ENCODE measurements at regions not wholly inside any gene's neighbourhood (a gene's known extent, or its start where the extent isn't known, plus 50 kb on each side); places are given as distances from the start of the nearest gene placed in this dataset.

DNA sequence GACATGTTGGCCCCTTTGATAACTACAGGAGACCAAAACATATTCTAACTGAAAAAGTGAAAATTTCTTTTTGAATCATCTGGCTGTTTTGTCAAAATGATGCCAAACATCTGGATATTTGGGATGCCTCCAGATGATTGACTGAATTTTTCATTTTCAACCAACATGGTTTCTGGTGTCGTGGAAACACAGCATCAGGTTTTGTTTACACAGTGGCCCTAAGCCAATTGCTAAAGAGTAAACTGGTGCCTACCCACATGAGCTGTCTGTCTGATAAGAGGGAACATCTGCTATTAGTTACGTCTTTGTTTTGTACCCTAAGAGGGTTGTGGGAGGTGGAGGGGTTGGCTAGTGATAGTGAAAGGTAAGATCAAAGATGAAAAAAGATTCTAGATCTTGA, 204.8 kb downstream of the KCNK2 start:
- Histone ChIP-seq H3K79me1 (ENCODE audit: low read depth, low read length) (no peaks in the 10 kb centered on the region), H3K9ac (ENCODE audit: low read depth, low read length, poor library complexity) (no peak overlapping the region), H2BK5ac (ENCODE audit: low read length) (no peak overlapping the region), H2AK5ac (ENCODE audit: low read depth, low read length) (no peak overlapping the region), H2BK12ac (ENCODE audit: low read length) (no peak overlapping the region), H2BK120ac (ENCODE audit: low read depth, low read length) (no peak overlapping the region), H3K27ac (replicated peaks; ENCODE audit: low read length) (no peak overlapping the region), H3K4me2 (ENCODE audit: insufficient read depth, low read length, poor library complexity, severe bottlenecking) (no peak overlapping the region), H2AFZ (ENCODE audit: low read length) (no peak overlapping the region), H4K8ac (ENCODE audit: low read depth, low read length) (no peak overlapping the region), H4K91ac (ENCODE audit: low read depth, low read length, poor library complexity) (no peak overlapping the region), H2BK15ac (ENCODE audit: low read length) (no peak overlapping the region), H3K4ac (ENCODE audit: low read length) (no peak overlapping the region), H3K36me3 (replicated peaks in 1 of 2; ENCODE audit: control insufficient read depth in 2 of 2, insufficient read depth in 2 of 2, low read length in 2 of 2) (no peaks in the 10 kb centered on the region), H3K4me3 (ENCODE audit: low read length in 2 of 2) (no peak overlapping the region), H3K14ac (ENCODE audit: low read length) (no peak overlapping the region), H3K4me1 (ENCODE audit: control insufficient read depth in 2 of 2, insufficient read depth in 1 of 2, low read depth in 1 of 2, low read length in 2 of 2) (no peaks in the 10 kb centered on the region), H3K23ac (ENCODE audit: low read depth, low read length, poor library complexity) (no peak overlapping the region), H3K18ac (ENCODE audit: low read length) (no peak overlapping the region), H3K9me3 (replicated peaks in 1 of 2; ENCODE audit: control insufficient read depth in 2 of 2, insufficient read depth in 1 of 2, low read depth in 1 of 2, low read length in 2 of 2) (no peaks in the 10 kb centered on the region), H3K27me3 (ENCODE audit: control insufficient read depth in 3 of 3, insufficient read depth in 3 of 3, low read depth in 1 of 3, low read length in 3 of 3) (no peaks in the 10 kb centered on the region)
- no peak for DNase-seq (ENCODE audit: low spot score)
- no CpG with 5 or more reads among the region's 2 CpGs for WGBS, 2 donors (ENCODE audit: extremely low coverage in 2 of 2, insufficient read length in 2 of 2, insufficient replicate concordance in 1 of 2)

DNA sequence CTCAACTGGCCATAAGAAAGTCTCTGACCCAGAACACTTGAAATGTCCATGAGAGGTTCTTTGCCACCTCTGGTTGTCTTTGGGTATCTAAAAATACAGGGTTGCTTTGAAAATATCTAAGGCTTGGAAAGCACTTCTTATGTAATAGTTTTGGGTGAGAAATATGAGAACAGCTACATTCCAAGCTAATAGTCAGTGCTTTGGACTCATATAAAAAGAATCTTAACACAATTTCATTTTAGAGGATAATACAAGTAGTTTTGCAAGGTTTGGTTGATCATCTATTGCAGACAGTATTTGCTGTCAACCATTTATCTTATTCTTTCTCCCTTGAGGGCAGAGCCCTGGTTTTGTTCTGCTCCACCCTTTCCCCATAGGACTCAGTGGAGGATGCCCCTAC, 207.5 kb downstream of the KCNK2 start:
- Histone ChIP-seq H2BK15ac (ENCODE audit: low read length) (no peak overlapping the region), H3K4me2 (ENCODE audit: insufficient read depth, low read length, poor library complexity, severe bottlenecking) (no peak overlapping the region), H2BK12ac (ENCODE audit: low read length) (no peak overlapping the region), H3K4me3 (ENCODE audit: low read length in 2 of 2) (no peak overlapping the region), H2BK5ac (ENCODE audit: low read length) (no peak overlapping the region), H2AK5ac (ENCODE audit: low read depth, low read length) (no peak overlapping the region), H3K4me1 (ENCODE audit: control insufficient read depth in 2 of 2, insufficient read depth in 1 of 2, low read depth in 1 of 2, low read length in 2 of 2) (no peaks in the 10 kb centered on the region), H3K27me3 (ENCODE audit: control insufficient read depth in 3 of 3, insufficient read depth in 3 of 3, low read depth in 1 of 3, low read length in 3 of 3) (no peaks in the 10 kb centered on the region), H3K9ac (ENCODE audit: low read depth, low read length, poor library complexity) (no peak overlapping the region), H3K36me3 (replicated peaks in 1 of 2; ENCODE audit: control insufficient read depth in 2 of 2, insufficient read depth in 2 of 2, low read length in 2 of 2) (no peaks in the 10 kb centered on the region), H3K79me1 (ENCODE audit: low read depth, low read length) (no peaks in the 10 kb centered on the region), H4K91ac (ENCODE audit: low read depth, low read length, poor library complexity) (no peak overlapping the region), H2BK120ac (ENCODE audit: low read depth, low read length) (no peak overlapping the region), H3K23ac (ENCODE audit: low read depth, low read length, poor library complexity) (no peak overlapping the region), H3K9me3 (replicated peaks in 1 of 2; ENCODE audit: control insufficient read depth in 2 of 2, insufficient read depth in 1 of 2, low read depth in 1 of 2, low read length in 2 of 2) (peaks cover 0 to 5% of the 10 kb centered on the region in 2 donors), H2AFZ (ENCODE audit: low read length) (no peak overlapping the region), H3K14ac (ENCODE audit: low read length) (no peak overlapping the region), H3K4ac (ENCODE audit: low read length) (no peak overlapping the region), H3K27ac (replicated peaks; ENCODE audit: low read length) (no peak overlapping the region), H4K8ac (ENCODE audit: low read depth, low read length) (no peak overlapping the region), H3K18ac (ENCODE audit: low read length) (no peak overlapping the region)
- no peak for DNase-seq (ENCODE audit: low spot score)

DNA sequence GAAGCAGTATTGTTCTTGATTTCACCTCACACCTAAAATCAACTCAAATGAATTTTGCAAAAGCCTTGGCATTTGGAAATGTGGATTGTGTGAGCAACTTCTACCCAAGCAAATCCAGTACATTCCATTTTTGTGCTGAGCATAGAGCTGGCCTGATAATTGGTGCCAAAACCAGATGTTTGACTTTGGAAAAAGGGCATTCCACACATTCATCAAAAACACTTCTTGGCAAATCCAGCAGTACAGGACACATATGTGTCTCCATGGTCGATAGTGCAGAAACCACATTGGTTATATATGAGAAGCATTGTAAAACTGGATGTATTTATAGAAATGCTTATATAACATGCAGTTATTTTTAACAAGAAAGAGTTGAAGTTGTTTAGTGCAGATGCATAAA, 210.4 kb downstream of the KCNK2 start:
- no CpG with 5 or more reads among the region's 1 CpG for WGBS, 2 donors (ENCODE audit: extremely low coverage in 2 of 2, insufficient read length in 2 of 2, insufficient replicate concordance in 1 of 2)
- Histone ChIP-seq H2BK5ac (ENCODE audit: low read length) (no peak overlapping the region), H2BK120ac (ENCODE audit: low read depth, low read length) (no peak overlapping the region), H3K4me1 (ENCODE audit: control insufficient read depth in 2 of 2, insufficient read depth in 1 of 2, low read depth in 1 of 2, low read length in 2 of 2) (no peaks in the 10 kb centered on the region), H3K9ac (ENCODE audit: low read depth, low read length, poor library complexity) (no peak overlapping the region), H3K9me3 (replicated peaks in 1 of 2; ENCODE audit: control insufficient read depth in 2 of 2, insufficient read depth in 1 of 2, low read depth in 1 of 2, low read length in 2 of 2) (peaks cover 0 to 5% of the 10 kb centered on the region in 2 donors), H2AK5ac (ENCODE audit: low read depth, low read length) (no peak overlapping the region), H3K4me2 (ENCODE audit: insufficient read depth, low read length, poor library complexity, severe bottlenecking) (no peak overlapping the region), H2AFZ (ENCODE audit: low read length) (no peak overlapping the region), H2BK12ac (ENCODE audit: low read length) (no peak overlapping the region), H3K27me3 (ENCODE audit: control insufficient read depth in 3 of 3, insufficient read depth in 3 of 3, low read depth in 1 of 3, low read length in 3 of 3) (no peaks in the 10 kb centered on the region), H3K36me3 (replicated peaks in 1 of 2; ENCODE audit: control insufficient read depth in 2 of 2, insufficient read depth in 2 of 2, low read length in 2 of 2) (no peaks in the 10 kb centered on the region), H3K23ac (ENCODE audit: low read depth, low read length, poor library complexity) (no peak overlapping the region), H3K27ac (replicated peaks; ENCODE audit: low read length) (no peak overlapping the region), H3K4me3 (ENCODE audit: low read length in 2 of 2) (no peak overlapping the region), H4K8ac (ENCODE audit: low read depth, low read length) (no peak overlapping the region), H3K14ac (ENCODE audit: low read length) (no peak overlapping the region), H2BK15ac (ENCODE audit: low read length) (no peak overlapping the region), H3K18ac (ENCODE audit: low read length) (no peak overlapping the region), H4K91ac (ENCODE audit: low read depth, low read length, poor library complexity) (no peak overlapping the region), H3K79me1 (ENCODE audit: low read depth, low read length) (no peaks in the 10 kb centered on the region), H3K4ac (ENCODE audit: low read length) (no peak overlapping the region)
- no peak for DNase-seq (ENCODE audit: low spot score)

- H3K14ac ChIP-seq (ENCODE audit: low read length), result no peak overlapping the region
- no peak overlapping the region for H2AFZ ChIP-seq (ENCODE audit: low read length)
- H4K8ac ChIP-seq (ENCODE audit: low read depth, low read length), result no peak overlapping the region
- H3K4me3 ChIP-seq (ENCODE audit: low read length in 2 of 2), result no peak overlapping the region
- no peak overlapping the region for H3K9ac ChIP-seq (ENCODE audit: low read depth, low read length, poor library complexity)
- H3K9me3 ChIP-seq (replicated peaks in 1 of 2; ENCODE audit: control insufficient read depth in 2 of 2, insufficient read depth in 1 of 2, low read depth in 1 of 2, low read length in 2 of 2), result no peaks in the 10 kb centered on the region
- H3K23ac ChIP-seq (ENCODE audit: low read depth, low read length, poor library complexity), result no peak overlapping the region
- no peak overlapping the region for H2BK5ac ChIP-seq (ENCODE audit: low read length)
- WGBS, 2 donors (ENCODE audit: extremely low coverage in 2 of 2, insufficient read length in 2 of 2, insufficient replicate concordance in 1 of 2), result no CpG with 5 or more reads among the region's 2 CpGs
- H2AK5ac ChIP-seq (ENCODE audit: low read depth, low read length), result no peak overlapping the region
- no peak for DNase-seq (ENCODE audit: low spot score)
- no peaks in the 10 kb centered on the region for H3K4me1 ChIP-seq (ENCODE audit: control insufficient read depth in 2 of 2, insufficient read depth in 1 of 2, low read depth in 1 of 2, low read length in 2 of 2)
- H3K36me3 ChIP-seq (replicated peaks in 1 of 2; ENCODE audit: control insufficient read depth in 2 of 2, insufficient read depth in 2 of 2, low read length in 2 of 2), result no peaks in the 10 kb centered on the region
- no peak overlapping the region for H3K27ac ChIP-seq (replicated peaks; ENCODE audit: low read length)
- no peak overlapping the region for H2BK120ac ChIP-seq (ENCODE audit: low read depth, low read length)
- no peak overlapping the region for H2BK12ac ChIP-seq (ENCODE audit: low read length)
- H2BK15ac ChIP-seq (ENCODE audit: low read length), result no peak overlapping the region
- H3K4ac ChIP-seq (ENCODE audit: low read length), result no peak overlapping the region
- H3K79me1 ChIP-seq (ENCODE audit: low read depth, low read length), result no peaks in the 10 kb centered on the region
- no peak overlapping the region for H3K4me2 ChIP-seq (ENCODE audit: insufficient read depth, low read length, poor library complexity, severe bottlenecking)
- H3K18ac ChIP-seq (ENCODE audit: low read length), result no peak overlapping the region
- no peaks in the 10 kb centered on the region for H3K27me3 ChIP-seq (ENCODE audit: control insufficient read depth in 3 of 3, insufficient read depth in 3 of 3, low read depth in 1 of 3, low read length in 3 of 3)
- H4K91ac ChIP-seq (ENCODE audit: low read depth, low read length, poor library complexity), result no peak overlapping the region
Measured at GRCh38 chr1:215306426-215306825, 223.9 kb downstream of the KCNK2 start.

Measured in neuronal stem cell (in vitro differentiated cells).